ENCODE measurements at regions not wholly inside any gene's neighbourhood (a gene's known extent, or its start where the extent isn't known, plus 50 kb on each side); places are given as distances from the start of the nearest gene placed in this dataset.

DNA sequence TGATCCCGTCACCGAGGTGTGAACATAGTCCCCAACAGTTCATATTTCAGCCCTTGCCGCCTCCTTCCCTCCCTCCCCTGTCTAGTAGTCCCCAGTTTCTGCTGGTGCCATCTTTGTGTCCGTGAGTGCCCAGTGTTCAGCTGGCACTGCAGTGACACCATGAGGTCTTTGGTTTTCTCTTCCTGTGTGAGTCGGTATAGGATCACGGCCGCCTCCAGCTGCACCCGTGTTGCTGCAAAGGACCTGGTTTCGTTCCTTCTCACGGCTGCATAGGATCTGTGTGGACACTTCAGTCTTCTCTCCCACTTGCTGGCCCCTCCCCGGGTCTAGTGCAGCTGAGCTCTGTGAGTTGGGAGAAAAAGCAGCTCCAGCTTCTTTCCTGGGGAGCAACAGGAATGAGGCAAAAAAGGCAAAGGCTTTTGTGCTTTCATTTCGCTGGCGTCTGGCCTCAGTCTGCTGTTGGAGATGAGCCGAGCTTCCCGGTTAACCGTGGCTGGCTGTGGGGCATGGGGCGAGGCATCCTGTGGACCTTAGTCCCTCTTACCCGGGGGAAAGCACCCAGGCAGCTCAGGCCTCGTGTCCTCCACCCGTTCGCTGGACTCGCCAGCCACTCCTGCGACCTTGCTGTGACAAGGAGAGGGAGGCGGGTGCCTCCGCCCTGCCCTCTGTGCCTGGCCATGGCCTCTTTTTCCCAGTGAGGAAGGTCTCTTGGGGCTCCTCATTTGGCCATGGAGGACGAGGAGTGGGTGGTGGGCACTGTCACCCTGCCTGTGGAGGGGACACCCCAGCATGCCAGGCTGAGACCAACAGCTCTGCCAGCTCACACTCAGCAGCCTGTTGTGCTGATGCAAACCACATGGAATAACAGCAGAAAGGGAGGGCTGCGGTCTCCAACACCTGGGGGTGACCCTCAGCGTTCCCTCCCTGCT lies 196.5 kb downstream of the TEX29 start:
- H3K9me3 ChIP-seq (replicated peaks), result no peaks in the 10 kb centered on the region
- intact Hi-C loops (cut with micrococcal nuclease), result no loop called here
- no peak overlapping the region for H3K4me3 ChIP-seq
- H3K4me1 ChIP-seq, result no peaks in the 10 kb centered on the region
- no peak for DNase-seq
- H3K27me3 ChIP-seq (ENCODE audit: low read depth), result peaks cover 73% of the 10 kb centered on the region
- no peaks in the 10 kb centered on the region for H3K36me3 ChIP-seq
- H3K27ac ChIP-seq (replicated peaks), result no peak overlapping the region
- TF ChIP-seq, protein P1, sequence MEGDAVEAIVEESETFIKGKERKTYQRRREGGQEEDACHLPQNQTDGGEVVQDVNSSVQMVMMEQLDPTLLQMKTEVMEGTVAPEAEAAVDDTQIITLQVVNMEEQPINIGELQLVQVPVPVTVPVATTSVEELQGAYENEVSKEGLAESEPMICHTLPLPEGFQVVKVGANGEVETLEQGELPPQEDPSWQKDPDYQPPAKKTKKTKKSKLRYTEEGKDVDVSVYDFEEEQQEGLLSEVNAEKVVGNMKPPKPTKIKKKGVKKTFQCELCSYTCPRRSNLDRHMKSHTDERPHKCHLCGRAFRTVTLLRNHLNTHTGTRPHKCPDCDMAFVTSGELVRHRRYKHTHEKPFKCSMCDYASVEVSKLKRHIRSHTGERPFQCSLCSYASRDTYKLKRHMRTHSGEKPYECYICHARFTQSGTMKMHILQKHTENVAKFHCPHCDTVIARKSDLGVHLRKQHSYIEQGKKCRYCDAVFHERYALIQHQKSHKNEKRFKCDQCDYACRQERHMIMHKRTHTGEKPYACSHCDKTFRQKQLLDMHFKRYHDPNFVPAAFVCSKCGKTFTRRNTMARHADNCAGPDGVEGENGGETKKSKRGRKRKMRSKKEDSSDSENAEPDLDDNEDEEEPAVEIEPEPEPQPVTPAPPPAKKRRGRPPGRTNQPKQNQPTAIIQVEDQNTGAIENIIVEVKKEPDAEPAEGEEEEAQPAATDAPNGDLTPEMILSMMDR (IDR thresholded peaks at IDR 0.05; ENCODE audit: borderline replicate concordance), result no peak

DNA sequence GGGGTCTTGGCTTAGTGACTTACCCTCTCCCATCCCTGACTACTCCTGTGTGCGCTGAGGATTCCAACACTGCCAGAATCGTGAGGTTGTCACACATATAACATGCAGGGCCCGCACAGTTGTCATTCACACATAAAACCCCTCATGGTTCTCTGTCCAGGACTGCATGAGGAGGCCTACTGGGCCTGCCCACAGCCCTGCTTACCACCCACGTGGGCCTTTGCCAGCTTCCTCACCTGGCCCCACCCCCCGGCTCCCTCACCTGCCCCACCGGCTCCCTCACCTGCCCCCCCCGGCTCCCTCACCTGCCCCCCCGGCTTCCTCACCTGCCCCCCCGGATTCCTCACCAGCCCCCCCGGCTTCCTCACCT lies 197.2 kb downstream of the TEX29 start:
- Histone ChIP-seq H3K4me1 (no peaks in the 10 kb centered on the region), H3K9me3 (replicated peaks) (no peaks in the 10 kb centered on the region), H3K27me3 (ENCODE audit: low read depth) (peaks cover 66% of the 10 kb centered on the region), H3K36me3 (no peaks in the 10 kb centered on the region), H3K27ac (replicated peaks) (no peak overlapping the region), H3K4me3 (no peak overlapping the region)
- TF ChIP-seq, protein P1 (IDR thresholded peaks at IDR 0.05; ENCODE audit: borderline replicate concordance), result no peak
- intact Hi-C loops (cut with micrococcal nuclease), result no loop called here
- DNase-seq, result no peak

DNA sequence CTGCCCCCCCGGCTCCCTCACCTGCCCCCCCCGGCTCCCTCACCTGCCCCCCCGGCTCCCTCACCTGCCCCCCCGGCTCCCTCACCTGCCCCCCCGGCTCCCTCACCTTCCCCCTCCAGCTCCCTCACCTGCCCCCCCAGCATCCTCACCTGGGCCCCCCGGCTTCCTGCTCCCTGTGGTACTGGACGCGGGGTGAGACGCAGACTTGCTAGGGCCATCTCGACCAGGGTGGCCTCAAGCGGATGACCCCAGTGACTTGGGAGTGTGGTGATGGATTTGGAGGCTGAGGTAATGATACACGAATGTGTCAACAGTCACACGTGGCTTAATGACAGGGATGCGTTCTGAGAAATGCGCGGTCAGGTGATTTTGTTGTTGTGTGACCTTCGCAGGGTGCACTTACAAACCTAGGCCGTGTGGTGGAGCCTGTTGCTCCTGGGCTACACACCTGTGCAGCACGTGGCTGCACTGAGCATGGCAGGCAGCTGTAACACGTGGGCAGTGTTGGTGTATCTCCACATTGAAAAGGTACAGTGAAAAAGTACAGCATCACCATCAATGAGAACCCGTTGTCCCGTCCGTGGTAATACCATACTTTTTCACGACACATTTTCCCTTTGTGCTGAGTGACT lies 197.8 kb downstream of the TEX29 start:
- no peak overlapping the region for H3K4me3 ChIP-seq
- peaks cover 63% of the 10 kb centered on the region for H3K27me3 ChIP-seq (ENCODE audit: low read depth)
- intact Hi-C loops (cut with micrococcal nuclease), result no loop called here
- H3K4me1 ChIP-seq, result no peaks in the 10 kb centered on the region
- H3K27ac ChIP-seq (replicated peaks), result no peak overlapping the region
- H3K9me3 ChIP-seq (replicated peaks), result no peaks in the 10 kb centered on the region
- H3K36me3 ChIP-seq, result no peaks in the 10 kb centered on the region
- TF ChIP-seq, protein P1 (IDR thresholded peaks at IDR 0.05; ENCODE audit: borderline replicate concordance), result no peak
- DNase-seq, result no peak

DNA sequence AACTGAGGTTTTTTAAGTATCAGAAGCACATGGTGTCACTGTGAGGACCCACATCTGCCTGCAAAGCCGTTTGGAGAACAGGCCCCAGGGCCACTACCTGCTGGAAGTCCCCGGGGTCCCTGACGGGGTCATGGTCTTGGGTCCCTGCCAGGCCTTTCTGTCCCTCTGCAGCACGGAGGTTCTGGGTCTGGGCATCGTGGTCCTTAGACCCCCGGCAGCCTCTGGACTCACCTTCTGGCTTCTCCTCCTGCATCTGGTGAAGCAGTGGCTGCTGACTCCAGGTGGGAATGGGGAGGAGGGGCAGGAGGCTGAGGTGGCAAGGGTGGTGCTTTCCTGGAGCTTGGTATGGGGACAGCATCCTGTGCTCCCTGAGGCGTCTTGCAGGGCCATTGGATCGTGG lies 198.6 kb downstream of the TEX29 start:
- H3K27ac ChIP-seq (replicated peaks), result no peak overlapping the region
- intact Hi-C loops (cut with micrococcal nuclease), result no loop called here
- H3K27me3 ChIP-seq (ENCODE audit: low read depth), result peaks cover 59% of the 10 kb centered on the region

DNA sequence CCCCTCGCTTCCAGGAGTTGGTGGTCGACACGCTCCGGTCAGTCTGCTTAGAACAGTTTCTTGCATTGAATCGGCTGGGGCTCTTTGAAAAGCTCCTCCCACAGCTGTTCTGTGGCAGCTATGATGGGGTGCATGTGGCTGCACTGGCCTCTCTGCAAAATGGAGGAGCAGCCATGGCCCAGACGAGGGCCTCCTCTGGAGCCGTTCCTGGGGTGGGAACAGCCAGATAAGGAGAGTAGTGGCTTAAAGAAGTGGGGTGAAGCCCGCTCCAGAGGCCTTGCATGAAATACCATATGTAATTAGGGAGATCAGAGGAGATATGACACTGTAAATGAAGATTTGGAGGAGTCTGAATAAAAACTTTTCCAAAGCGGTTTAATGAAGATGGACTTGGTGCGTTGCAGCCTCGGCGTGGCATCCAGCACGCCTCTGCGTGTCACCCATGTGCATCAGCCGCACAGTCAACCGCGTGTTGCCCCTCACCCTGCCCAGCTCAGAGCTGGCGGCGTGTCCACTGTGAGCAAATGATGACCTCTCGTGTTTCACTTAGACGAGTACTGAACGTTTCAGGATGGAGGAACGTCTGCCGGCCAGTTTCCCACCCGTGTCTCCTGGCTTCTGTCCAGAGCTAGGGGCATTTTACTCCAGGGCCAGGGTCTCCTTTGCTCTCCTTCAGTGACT lies 199.2 kb downstream of the TEX29 start:
- no peaks in the 10 kb centered on the region for H3K9me3 ChIP-seq (replicated peaks)
- H3K27ac ChIP-seq (replicated peaks), result no peak overlapping the region
- H3K36me3 ChIP-seq, result no peaks in the 10 kb centered on the region
- H3K4me3 ChIP-seq, result no peak overlapping the region
- no peaks in the 10 kb centered on the region for H3K4me1 ChIP-seq
- DNase-seq, result no peak
- H3K27me3 ChIP-seq (ENCODE audit: low read depth), result peaks cover 53% of the 10 kb centered on the region
- intact Hi-C loops (cut with micrococcal nuclease), result no loop called here
- TF ChIP-seq, protein P1 (IDR thresholded peaks at IDR 0.05; ENCODE audit: borderline replicate concordance), result no peak

More for the DNA sequence above, 198.6 kb downstream of the TEX29 start:
- Histone ChIP-seq H3K36me3 (no peaks in the 10 kb centered on the region), H3K4me1 (no peaks in the 10 kb centered on the region), H3K4me3 (no peak overlapping the region), H3K9me3 (replicated peaks) (no peaks in the 10 kb centered on the region)
- DNase-seq, result no peak
- TF ChIP-seq, protein P1 (IDR thresholded peaks at IDR 0.05; ENCODE audit: borderline replicate concordance), result no peak
